Activated B cell treated with CpG ODN at 0.5 μM for 24 hours (primary cell): ENCODE measurements at regions not wholly inside any gene's neighbourhood (a gene's known extent, or its start where the extent isn't known, plus 50 kb on each side); places are given as distances from the start of the nearest gene placed in this dataset.

Experiments used
- ATAC-seq: fragments of 200-7000 bp; cut with Tn5 transposase; one replicate; pipeline ENCODE4 v1.10.0; 2021; ENCODE audit warnings: low read depth, mild to moderate bottlenecking, moderate library complexity
- CTCF ChIA-PET: fragments of 350-600 bp; sonication (Branson Sonifier 250); formaldehyde crosslinking; loops from one replicate; lab custom pipeline; 2021; ENCODE audit warnings: antibody characterized with exemption; lab: Charles Lee
- POLR2A ChIA-PET: fragments of 350-600 bp; sonication (Branson Sonifier 250); formaldehyde crosslinking; loops from one replicate; lab custom pipeline; 2021; ENCODE audit warnings: antibody characterized with exemption; lab: Charles Lee
- DNase-seq: peaks from one replicate; pipeline ENCODE4 v3.0.0; 2022
- H3K27ac Mint-ChIP-seq: one replicate; pipeline ENCODE4 v1.8.0; 2020; ENCODE audit warnings: mixed read lengths
- H3K27me3 Mint-ChIP-seq: one replicate; pipeline ENCODE4 v1.8.0; 2021; ENCODE audit warnings: mixed read lengths
- H3K36me3 Mint-ChIP-seq: one replicate; pipeline ENCODE4 v1.8.0; 2021; ENCODE audit warnings: low read depth, mixed read lengths
- H3K4me1 Mint-ChIP-seq: one replicate; pipeline ENCODE4 v1.8.0; 2021; ENCODE audit warnings: mixed read lengths
- H3K4me3 Mint-ChIP-seq: one replicate; pipeline ENCODE4 v1.8.0; 2020; ENCODE audit warnings: mild to moderate bottlenecking, mixed read lengths
- H3K9me3 Mint-ChIP-seq: one replicate; pipeline ENCODE4 v1.8.0; 2020; ENCODE audit warnings: mixed read lengths
- CTCF ChIP-seq: fragments of 200-600 bp; IDR thresholded peaks from one replicate; pipeline ENCODE4 v1.8.0; 2022; ENCODE audit warnings: antibody characterized with exemption, mild to moderate bottlenecking
- intact Hi-C: fragments of 100-400 bp; cut with micrococcal nuclease; formaldehyde crosslinking; loops from one replicate; pipeline ENCODE4 v1.15.1; 2024

DNA sequence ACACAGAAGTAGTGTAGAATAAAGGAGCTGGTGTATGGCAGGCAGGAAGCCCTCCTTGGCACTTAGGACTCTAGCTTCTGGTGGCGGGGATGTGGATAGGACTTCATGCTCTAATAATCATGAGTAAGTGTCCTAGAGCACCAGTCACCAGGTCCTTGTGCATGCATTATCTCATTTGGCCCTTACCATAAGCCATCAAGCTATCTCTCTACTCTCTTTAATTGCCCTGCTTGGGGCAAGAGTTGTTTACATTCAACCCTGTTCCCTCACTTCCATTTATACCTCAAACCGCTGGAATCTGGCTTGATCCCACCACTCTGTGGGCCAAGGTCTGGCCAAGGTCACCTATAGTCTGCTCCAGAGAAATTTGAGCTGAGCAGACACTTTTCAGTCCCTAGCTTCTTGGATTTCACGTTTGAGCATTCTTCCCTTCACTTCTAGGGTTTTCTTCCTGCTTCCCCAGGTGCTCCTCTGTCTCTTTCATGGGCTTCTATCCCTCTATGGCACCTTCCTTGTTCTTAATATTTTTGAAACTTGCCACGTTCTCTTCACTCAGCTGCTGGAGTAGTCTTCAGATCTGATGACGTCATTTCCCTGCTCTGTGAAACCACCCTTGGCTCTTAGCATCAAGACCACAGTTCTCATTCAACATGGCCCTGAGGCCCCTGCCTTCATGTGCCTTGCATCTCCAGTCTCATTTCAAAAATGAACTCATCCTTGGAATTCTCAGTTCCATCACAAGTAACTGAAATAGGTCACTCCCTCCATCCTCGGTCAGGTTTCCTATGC, 94.9 kb upstream of the GATA6 start:
- Mint-ChIP-seq H3K27me3 (no peaks in the 10 kb centered on the region), H3K4me3 (no peak overlapping the region), H3K9me3 (no peaks in the 10 kb centered on the region), H3K4me1 (no peaks in the 10 kb centered on the region), H3K27ac (no peak overlapping the region), H3K36me3 (no peaks in the 10 kb centered on the region)
- POLR2A ChIA-PET, result no interaction called here
- CTCF ChIA-PET, result no interaction called here
- ATAC-seq (no peak), DNase-seq (no peak)
- intact Hi-C loops, result no loop called here
- TF ChIP-seq CTCF, result no peak

GRCh38 chr18:22080035-22080434, 89.4 kb upstream of the GATA6 start:
- ChIA-PET CTCF (no interaction called here), POLR2A (no interaction called here)
- DNase-seq, result no peak
- ATAC-seq, result no peak
- Mint-ChIP-seq H3K27me3 (no peaks in the 10 kb centered on the region), H3K36me3 (no peaks in the 10 kb centered on the region), H3K27ac (no peak overlapping the region), H3K9me3 (no peaks in the 10 kb centered on the region), H3K4me3 (no peak overlapping the region), H3K4me1 (no peaks in the 10 kb centered on the region)
- TF ChIP-seq CTCF, result no peak
- intact Hi-C loops, result no loop called here

DNA sequence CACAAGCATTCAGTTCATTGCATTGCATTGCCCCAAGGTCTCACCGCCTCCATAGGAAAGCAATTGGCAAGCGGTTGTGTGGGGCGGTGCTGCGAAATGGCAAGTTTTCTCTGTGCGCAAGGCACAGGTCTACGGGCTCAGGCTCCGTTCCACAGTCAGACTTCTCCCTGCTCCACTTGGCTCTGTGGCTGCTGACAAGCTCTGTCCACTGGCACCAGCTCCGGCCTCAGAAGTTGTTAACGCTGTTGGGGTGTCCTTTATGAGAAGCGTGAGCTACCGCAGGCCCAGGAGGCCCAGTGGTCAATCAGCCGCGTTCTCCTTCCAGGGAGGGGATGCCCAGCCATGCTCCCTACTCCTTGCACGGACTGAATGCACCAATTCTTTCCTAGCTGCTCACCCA, 87.0 kb upstream of the GATA6 start:
- CTCF ChIA-PET, result no interaction called here
- DNase-seq, result no peak
- ATAC-seq, result no peak
- no peak for TF ChIP-seq CTCF
- Mint-ChIP-seq H3K9me3 (no peaks in the 10 kb centered on the region), H3K27ac (no peak overlapping the region), H3K27me3 (no peaks in the 10 kb centered on the region), H3K4me3 (no peak overlapping the region), H3K36me3 (no peaks in the 10 kb centered on the region), H3K4me1 (no peaks in the 10 kb centered on the region)
- POLR2A ChIA-PET, result no interaction called here
- intact Hi-C loops, result no loop called here

- no peak for ATAC-seq
- ChIA-PET CTCF (no interaction called here), POLR2A (no interaction called here)
- no peak overlapping the region for H3K4me3 Mint-ChIP-seq
- no peaks in the 10 kb centered on the region for H3K4me1 Mint-ChIP-seq
- no peak for TF ChIP-seq CTCF
- H3K9me3 Mint-ChIP-seq, result no peaks in the 10 kb centered on the region
- intact Hi-C loops, result no loop called here
- H3K27ac Mint-ChIP-seq, result no peak overlapping the region
- DNase-seq, result no peak
- no peaks in the 10 kb centered on the region for H3K27me3 Mint-ChIP-seq
- no peaks in the 10 kb centered on the region for H3K36me3 Mint-ChIP-seq
These were observed 84.8 kb upstream of the GATA6 start for GRCh38 chr18:22084547-22084946.

- H3K4me3 Mint-ChIP-seq, result no peak overlapping the region
- no peaks in the 10 kb centered on the region for H3K36me3 Mint-ChIP-seq
- ChIA-PET POLR2A (no interaction called here), CTCF (no interaction called here)
- ATAC-seq (no peak), DNase-seq (no peak)
- intact Hi-C loops, result no loop called here
- TF ChIP-seq CTCF, result no peak
- H3K4me1 Mint-ChIP-seq, result no peaks in the 10 kb centered on the region
- H3K27me3 Mint-ChIP-seq, result no peaks in the 10 kb centered on the region
- H3K9me3 Mint-ChIP-seq, result no peaks in the 10 kb centered on the region
- no peak overlapping the region for H3K27ac Mint-ChIP-seq
These were observed 82.4 kb upstream of the GATA6 start for GRCh38 chr18:22086973-22087372.
